ENCODE measurements at regions not wholly inside any gene's neighbourhood (a gene's known extent, or its start where the extent isn't known, plus 50 kb on each side); places are given as distances from the start of the nearest gene placed in this dataset.
"Not testable (repeated sequence)": the region's sequence is repeated elsewhere in the genome, so short reads cannot be mapped to it uniquely, and the experiment has no call there.

DNA sequence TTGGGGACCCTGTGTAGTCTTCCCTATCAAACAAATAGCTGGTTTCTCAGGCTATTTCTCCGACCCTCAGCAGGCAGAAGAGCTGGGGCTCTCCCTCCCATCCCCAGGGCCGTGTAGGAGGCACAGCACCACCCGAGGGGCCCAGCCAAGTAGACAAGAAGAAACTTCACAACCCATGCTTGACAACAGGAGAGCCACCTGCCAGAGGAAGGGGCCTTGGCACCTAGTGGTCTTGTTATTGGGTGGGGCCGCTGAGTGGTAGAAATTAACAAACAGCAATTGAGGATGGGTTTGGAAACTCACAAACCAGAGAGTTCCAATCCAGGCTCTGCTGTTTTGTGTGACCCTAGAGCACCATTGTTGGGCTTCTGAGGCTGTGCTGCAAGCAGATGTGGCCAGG lies 108.5 kb upstream of the CHD6 start:
- no peak for DNase-seq

DNA sequence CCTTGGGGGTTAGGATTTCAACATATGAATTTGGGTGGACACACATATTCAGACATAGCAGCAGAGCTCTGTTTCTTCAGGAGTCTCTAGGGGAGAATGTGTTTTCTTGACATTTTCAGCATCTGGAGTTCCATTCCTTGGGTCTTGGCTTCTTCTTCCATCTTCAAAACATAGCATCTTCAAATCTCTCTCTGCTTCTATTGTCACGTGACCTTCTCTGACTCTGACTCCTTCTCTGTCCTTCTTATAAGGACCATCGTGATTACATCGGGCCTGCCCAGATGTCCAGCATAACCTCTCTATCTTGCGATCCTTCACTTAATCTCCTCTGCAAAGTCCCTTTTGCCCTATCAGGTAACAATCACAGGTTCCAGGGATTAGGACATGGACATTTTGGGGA lies 101.0 kb upstream of the CHD6 start:
- no peak for DNase-seq

DNA sequence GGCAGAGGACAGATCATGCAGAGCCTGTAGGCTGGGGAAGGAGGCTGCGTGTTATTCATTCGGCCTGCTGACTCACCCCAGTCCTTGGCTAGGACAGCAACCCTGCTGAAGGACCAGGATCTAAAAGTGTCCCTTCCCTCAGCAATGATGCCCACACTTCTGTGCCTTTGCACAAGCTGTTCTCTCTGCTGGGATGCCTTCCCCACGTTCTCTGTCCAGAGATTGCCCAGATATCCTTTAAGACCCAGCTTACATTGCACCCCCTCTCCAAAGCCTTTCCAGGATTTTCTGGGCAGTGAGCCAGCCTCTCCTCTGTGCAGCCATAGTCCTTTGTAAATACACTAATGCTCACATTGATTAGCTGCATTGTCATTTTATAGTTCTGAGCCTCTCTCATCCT lies 99.3 kb upstream of the CHD6 start:
- peak in 14 of 56 donors; percentile 0 to 33 (median 8) for DNase-seq

DNA sequence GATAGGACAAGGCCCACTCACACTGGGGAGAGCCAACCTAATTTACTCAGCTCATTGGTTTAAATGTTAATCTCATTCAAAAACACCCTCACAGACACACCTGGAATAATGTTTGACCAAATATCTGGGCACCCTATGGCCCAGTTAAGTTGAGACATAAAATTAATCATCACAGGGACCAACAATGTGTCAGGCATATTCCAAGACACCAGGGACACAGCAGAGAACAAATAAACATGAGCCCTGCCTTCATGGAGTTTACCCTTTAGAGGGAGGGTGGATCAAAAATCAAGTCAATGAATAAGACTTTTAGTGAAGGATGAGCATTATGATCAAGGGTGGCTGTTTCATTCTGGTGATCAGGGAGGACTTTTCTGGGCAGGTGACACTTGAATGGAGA lies 98.7 kb upstream of the CHD6 start:
- no peak for DNase-seq

DNA sequence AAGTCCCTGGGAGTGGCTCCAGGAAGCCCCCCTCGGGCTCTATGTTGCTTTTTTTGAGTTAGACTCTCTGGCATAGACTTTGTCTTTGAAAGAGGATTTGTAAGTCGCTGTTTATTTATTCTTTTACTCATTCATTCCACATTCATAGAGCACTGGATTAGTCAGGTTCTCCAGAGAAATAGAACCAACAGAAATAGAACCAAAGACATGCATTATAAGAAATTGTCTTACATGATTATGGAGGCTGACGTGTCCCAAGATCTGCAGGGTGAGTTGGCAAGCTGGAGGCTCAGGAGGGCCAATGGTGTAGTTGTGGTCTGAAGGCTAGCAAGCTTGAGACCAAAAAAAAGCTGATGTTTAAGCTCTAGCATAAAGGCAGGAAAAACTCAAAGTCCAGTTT lies 98.3 kb upstream of the CHD6 start:
- no peak for DNase-seq

DNA sequence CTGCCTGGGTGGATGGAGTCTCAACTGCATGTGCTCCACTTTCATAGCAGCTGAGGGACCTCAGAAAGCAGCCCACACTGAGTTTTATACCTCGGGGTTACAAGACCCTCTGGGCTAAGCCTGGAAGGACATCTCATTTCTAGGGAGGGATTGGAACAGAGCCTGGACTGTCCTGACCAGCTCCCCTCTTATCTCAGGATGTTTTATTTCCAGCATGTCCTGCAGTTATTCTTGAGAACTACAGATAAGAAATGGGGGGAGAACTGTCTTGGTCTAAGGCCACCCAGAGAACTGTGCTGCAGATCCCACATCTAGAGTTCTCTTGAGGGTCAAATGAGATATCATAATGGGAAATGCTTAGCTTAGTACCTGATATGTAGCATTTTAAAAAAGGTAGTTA lies 97.3 kb upstream of the CHD6 start:
- no peak for DNase-seq

DNA sequence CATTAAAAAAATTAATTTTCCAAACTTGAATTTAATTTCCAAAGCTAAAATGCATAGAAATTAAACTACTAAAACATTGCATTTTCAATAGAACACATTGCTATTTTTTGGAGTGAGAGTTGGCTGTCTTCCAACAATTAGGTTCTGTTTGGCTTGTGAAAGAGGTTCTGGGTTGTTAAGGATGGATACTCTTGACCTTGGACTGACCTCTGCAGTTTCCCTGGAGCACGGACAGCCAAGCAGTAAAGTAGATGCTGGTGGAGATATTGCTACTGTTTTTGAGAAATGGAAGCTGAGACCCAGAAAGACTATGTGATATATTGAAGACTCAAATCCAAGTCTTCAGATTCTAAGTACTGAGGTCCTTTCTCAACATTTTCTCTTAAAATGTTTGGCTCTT lies 95.9 kb upstream of the CHD6 start:
- DNase-seq: no peak

DNA sequence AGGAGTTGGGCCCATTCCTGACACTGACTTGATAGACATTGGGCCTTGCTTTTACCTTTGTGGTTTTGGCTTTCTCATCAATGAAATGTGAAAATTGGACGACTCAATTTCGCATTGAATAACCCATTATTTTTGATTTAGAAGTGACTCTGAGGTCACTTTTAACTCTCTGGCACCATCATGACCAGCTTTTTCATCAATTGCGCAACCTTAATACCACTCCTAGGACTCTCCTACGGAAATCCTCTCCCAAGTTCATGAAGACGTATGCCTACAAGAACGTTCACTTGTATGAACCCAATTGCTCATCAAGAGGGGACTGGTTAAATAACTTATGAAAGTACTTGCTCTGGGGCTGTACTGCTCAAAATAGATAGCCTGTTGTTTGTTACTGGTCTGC lies 86.7 kb upstream of the CHD6 start:
- DNase-seq: no peak

DNA sequence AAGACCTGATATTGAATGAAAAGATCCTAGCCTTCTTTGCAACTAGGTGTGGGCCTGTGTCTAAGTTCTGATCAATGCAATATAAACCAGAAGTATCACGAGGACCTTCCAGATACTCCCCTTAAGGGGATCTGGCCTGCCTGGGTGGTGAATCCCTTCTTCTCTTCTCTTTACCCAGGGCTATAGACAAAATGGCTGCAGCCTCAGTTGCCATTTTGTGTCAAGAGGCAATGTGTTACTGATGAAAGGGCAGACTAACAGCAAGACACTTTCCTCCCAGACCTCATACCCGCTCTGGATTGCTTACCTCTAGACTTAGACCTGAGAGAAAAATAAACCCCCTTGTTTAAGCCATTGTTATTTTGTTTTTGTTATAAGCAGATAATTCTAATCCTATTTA lies 84.5 kb upstream of the CHD6 start:
- no peak for DNase-seq

DNA sequence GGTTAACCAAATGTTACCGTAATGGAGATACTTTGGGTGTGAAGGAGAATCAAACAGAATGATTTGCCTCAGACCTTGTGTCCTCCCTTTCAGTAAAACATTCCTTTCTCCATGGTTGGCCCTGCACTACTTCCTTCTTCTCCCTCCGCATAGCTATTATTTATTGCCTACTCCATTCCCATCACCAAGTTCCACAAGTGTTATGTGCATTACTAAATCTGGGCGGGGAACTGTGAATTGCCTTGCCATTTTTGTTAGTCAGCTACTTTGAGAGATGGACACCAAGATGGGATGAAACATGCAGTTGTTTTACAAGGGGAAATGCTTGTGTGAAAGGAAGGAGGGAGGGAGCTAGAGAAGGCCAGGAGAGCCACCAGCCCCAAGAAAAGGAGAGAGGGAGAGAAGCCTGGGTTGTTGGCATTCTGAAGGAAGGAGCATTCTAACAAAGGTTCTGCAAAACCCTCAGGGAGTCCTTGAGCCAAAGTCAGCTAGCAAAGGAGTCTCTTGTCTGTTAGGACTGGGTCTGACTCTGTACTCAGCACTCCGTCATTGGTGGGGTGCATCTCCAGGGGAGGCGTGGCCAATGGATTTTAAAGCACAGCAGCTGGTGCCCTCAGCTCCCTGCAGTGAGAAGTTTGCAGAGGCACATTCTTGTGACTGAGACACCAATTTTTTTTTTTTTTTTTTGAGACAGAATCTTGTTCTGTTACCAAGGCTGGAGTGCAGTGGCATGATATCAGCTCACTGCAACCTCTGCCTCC lies 83.6 kb upstream of the CHD6 start:
- no peak for DNase-seq

DNA sequence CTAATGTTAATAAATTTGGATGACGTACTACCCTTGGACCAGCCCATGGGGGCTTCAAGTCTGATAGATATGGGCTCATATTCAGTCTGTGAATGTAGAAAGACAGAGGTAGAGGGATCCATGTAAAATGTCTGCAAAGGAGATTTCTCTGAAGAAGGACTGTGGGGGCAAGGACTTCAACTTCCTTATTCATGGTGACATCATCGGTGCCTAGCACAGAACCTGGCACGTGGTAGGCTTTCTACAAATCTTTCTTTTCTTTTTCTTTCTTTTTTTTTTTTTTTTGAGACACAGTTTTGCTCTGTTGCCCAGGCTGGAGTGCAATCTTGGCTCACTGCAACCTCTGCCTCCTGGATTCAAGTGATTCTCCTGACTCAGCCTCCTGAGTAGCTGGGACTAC lies 81.5 kb upstream of the CHD6 start:
- not testable (repeated sequence) for DNase-seq

DNA sequence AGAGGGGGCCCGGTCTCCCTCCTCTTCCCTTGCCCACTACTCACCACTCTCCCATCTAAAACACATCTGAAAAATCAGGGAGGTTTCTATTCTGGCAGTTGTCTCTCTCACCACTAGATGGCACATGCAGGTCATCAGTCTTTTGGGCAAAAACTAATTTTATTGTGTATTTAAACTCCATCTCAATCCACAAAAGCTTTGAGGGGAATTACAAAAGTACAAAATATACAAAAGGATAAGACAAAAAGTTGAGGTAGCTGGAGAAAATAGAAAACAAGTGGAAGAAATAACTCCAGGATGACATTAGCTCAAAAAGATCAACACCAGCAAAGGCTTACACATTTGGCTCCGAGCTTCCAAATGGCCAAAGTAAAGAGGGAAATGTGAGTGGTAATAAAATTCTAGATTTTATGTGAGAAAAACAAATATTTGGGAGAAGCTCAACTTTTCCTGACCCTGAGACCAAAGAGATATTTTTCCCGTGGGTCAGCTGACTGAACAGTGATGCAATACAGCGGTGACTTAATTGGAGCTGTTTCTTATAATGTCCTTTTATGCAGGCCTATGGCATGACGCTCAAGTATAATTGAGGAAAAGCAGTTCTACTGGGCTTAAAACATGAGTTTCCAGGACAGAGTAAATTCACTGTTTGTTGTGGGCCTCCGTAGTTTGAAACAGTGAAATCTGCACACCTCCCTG lies 79.8 kb upstream of the CHD6 start:
- DNase-seq: peak in 2 of 56 donors; percentile 2 to 36

DNA sequence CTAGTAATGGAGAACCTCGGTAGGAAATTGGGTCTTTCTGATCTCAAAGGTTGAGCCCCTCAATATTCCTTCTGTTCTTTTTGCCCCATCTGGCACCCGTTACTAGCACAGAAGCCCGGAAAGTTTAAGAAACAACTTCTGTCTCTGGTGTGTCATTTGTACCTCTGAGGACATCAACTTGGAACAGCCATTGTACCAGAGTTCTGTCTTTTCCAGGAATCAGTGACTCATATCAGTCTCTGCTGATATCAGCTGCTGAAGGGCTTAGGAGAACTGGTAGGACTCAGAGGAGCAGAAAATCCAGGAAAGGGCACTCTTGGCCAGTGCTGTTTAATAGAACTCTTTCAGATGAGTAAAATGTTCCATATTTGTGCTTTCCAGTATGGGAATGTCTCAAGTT lies 78.3 kb upstream of the CHD6 start:
- no peak for DNase-seq

DNA sequence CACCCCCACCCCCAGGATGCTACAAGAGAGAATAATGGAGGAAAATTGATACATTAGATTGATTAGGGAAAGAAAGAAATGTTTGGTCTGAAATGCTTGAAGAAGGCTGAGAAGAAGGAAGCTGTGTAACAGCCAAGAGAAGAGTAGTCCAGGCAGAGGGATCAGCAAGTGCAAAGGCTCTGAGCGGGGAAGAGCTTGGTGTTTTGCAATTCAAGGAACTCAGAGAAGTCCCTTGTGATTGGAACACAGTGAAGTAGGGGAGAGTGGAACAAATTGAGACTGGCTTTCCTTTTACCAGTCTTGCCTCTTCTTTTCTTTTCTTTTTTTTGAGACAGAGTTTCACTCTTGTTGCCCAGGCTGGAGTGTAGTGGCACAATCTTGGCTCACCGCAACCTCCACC lies 76.6 kb upstream of the CHD6 start:
- DNase-seq: no peak

DNA sequence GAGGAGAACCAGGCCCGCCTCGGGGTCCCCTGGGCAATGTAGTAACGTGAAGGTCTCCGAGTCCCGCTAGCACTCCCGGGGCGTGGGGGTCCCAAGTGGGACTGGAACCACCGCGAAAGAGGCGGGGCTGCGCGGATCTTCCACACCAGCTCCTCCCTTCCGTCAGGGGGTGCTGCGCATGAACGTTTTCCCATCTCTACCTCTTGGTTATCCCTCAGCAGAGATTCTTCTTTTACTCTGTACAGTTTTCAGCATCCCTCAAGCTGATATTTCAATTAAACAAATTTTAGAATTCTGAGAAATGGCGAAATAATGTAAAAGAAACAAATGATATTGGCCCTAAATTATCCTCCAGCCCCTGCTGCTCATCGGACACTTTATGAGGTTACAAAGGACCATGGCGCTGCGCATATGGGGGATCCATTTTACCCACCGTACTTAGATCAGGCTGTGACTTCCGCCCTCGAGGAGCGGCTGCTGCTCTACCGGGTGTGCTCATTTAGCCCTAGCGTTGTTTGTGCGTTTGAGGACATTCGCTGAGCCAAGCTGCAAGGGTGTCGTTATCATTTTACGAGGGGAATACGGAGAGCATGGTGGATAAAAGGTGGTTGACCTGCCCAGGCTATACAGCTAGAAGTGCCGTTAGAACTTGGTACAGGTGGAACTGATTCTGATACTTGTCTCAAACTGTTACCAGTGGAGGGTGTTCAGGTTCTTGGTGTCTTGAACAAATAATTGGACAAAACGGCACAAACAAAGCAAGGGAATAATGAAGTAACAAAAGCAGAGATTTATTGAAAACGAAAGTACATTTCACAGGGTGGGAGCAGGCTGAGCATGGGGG lies 75.2 kb upstream of the CHD6 start:
- DNase-seq: peak; percentile 23 to 91 (median 74)

DNA sequence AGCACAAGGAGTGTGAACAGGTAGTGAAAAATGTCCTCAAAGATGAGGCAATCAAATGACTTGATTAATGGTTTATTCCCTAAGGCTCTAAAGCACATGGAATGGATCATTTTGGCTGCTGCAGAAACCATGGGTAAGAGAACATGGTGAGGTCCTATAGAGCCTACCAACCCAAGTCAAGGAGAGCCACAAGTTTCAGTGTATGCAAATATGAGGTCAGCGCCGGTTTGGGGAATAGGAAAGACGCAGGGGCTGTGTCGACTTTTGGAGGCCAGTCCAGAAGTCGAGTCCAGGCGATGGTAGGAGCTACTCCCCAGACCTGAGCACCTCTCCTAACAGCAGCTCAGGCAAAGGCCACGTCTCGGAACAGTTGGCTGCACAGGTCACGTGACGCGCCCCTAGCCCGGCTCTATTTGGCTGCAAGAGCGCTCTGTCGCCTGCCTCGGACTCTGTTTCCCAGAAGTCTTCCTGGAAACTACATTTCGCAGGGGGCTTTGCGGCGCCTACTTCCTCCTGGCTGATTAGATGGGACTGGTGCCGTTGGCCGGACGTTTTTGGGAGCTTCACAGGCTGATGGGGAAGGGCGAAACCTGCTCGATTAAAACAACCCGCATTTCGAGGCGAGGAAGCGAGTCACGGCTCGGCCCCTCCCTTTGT lies 74.4 kb upstream of the CHD6 start:
- DNase-seq: peak; percentile 23 to 91 (median 80)

DNA sequence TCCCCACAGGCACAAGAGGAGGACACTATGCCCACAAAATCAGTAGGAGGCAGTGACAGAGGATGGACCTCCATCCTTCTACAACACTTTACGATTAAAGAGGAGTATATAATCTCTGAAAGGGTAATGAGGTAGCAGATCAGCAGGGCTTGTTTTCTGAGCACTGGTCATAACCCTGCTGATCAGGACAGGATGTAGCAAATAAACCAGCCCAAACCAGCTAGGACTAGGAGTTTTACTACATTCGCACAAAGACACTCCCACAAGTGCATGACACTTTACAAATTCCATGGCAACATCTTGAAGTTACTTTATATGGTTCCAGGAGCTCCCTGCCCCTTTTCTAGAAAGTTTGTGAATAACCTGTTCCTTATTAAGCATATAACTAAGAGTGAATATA lies 73.3 kb upstream of the CHD6 start:
- DNase-seq: no peak

DNA sequence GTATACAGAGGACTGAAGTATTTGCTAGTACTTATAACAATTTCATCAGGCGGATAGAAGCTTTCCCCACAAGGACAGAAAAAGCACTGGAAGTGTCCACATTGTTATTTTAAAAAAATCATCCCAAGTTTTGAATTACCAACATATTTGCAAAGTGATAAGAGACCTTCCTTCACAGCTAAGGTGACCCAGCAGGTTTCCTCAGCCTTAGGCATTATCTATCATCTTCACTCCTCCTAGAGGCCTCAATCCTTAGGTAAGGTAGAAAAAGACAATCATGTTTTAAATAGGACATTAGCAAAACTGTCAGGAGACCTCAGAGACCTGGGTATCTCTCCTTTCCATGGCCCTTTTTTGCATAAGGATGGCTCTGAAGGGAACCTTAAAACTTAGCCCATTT lies 72.5 kb upstream of the CHD6 start:
- no peak for DNase-seq

DNA sequence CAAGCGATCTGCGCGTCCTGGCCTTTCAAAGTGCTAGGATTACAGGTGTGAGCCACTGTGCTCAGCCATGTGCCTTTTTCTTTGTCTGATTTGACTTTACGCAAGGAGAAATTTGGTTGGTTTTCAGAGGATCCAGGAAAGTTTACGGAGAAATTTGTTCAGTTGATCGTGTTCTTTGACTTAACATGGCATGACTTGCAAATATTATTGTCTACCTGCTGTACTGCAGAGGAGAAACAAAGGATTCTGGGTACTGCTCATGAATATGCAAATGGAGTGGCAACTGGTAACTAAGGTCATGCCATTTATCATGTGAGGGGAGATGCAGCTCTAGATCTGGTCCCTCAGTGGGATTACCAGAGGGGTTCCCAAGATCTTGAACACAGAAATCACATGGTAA lies 68.8 kb upstream of the CHD6 start:
- DNase-seq: no peak

DNA sequence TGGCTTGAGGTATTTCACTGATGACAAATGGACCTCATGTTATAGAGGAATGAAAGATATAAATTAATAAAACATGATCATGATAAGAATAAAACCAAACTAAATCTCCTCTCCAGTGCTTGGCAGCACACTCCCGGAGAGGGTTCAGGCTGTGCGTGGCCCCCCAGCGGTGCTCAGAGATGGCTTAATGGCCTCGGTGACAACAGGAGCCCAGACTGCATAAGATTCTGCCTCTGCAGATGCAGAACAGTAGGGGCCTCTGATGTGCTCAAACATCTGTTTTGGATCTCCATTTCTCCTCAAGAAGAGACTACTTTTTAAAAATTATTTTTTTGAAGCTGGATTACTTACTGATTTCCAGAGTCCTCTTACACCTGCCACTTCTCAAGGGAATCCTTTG lies 67.0 kb upstream of the CHD6 start:
- DNase-seq: not testable (repeated sequence)

DNA sequence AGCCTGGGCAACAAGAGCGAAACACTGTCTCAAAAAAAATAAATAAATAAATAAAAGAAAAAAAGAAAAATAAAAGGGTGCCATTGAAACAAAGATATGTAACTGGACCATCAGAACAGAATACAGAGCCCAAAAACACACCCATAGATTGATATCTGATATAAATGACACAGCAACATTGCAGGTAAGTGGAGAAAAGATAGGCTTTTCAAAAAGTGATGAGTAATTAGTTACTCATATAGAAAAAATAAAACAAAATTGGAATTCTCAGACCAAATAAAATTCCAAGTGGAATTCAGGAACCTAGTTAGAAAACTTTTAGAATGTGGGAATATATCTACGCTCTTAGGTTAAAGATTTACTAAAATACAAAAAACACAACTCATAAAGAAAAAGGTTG lies 60.6 kb upstream of the CHD6 start:
- DNase-seq: no peak

DNA sequence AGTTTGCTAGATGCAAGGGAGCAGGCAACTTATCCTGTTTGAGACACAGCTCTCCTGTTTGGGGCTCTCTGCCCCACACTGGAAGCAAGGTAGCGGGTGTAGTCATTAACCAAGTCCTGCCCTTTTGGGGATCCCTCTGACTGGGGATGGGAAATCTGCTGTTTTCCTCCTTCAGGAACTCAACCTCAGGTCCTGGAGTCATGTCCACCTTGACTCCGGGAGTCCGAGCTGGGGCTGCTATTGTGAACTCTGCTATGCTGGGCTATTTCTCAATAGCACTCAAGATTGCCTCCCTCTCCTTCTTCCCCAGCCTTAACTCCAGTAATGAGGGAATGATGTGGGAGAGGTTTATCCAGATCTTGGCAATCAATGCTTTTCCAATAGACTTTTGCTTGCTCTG lies 54.1 kb upstream of the CHD6 start:
- DNase-seq: no peak

Data from amygdala (tissue), 56 donors.